Heart left ventricle (tissue), 16 donors: ENCODE measurements at regions not wholly inside any gene's neighbourhood (a gene's known extent, or its start where the extent isn't known, plus 50 kb on each side); places are given as distances from the start of the nearest gene placed in this dataset.

Source experiments
- ATAC-seq, 4 donors: fragments of 200-7000 bp; cut with Tn5 transposase; one replicate each; pipeline ENCODE4 v1.9.1; 2020 to 2022; ENCODE audit warnings: moderate library complexity in 4 of 4, mild to moderate bottlenecking in 3 of 4, moderate number of reproducible peaks in 1 of 4
- DNase-seq, 5 donors: peaks; one replicate each; pipeline ENCODE4 v3.0.0-alpha.2; 2020
- H3K27ac ChIP-seq, 12 donors: fragments of 200-600 bp; sonication (generic) in 4 of 12; one replicate each; pipeline versions ENCODE4 v1.5.0 to v1.8.0; 2016 to 2022; ENCODE audit warnings: mild to moderate bottlenecking in 2 of 12
- H3K27me3 ChIP-seq, 9 donors: fragments of 200-600 bp; sonication (generic) in 2 of 9; one replicate each; pipeline versions ENCODE4 v1.5.1 to v1.8.0; 2016 to 2022; ENCODE audit warnings: mild to moderate bottlenecking in 3 of 9
- H3K36me3 ChIP-seq, 9 donors: fragments of 200-600 bp; sonication (generic) in 2 of 9; one replicate each; pipeline versions ENCODE4 v1.5.0 to v1.8.0; 2018 to 2022; ENCODE audit warnings: mild to moderate bottlenecking in 2 of 9
- H3K4me1 ChIP-seq, 12 donors: fragments of 200-600 bp; sonication (generic) in 4 of 12; one replicate each; pipeline versions ENCODE4 v1.5.0 to v1.8.0; 2016 to 2022; ENCODE audit warnings: mild to moderate bottlenecking in 3 of 12
- H3K4me3 ChIP-seq, 12 donors: fragments of 200-600 bp; sonication (generic) in 4 of 12; one replicate each; pipeline versions ENCODE4 v1.5.0 to v1.8.0; 2017 to 2022; ENCODE audit warnings: mild to moderate bottlenecking in 9 of 12, moderate library complexity in 4 of 12
- H3K9me3 ChIP-seq, 12 donors: fragments of 200-600 bp; sonication (generic) in 4 of 12; one replicate each; pipeline versions ENCODE4 v1.5.0 to v1.8.0; 2016 to 2022; ENCODE audit warnings: mild to moderate bottlenecking in 1 of 12
- POLR2A ChIP-seq, 2 donors: fragments of 450-650 bp; IDR thresholded peaks; one replicate each; pipeline ENCODE4 v1.6.1; 2017; ENCODE audit warnings: antibody characterized with exemption in 2 of 2, mild to moderate bottlenecking in 2 of 2, moderate library complexity in 2 of 2
- WGBS, 4 donors: extraction: QIAGEN DNeasy Blood & Tissue Kit in 2 of 4; methylation state at CpG; one replicate each; pipeline versions ENCODE4 v1.1.5 to v1.1.7; 2013 to 2018; 5-methylcytosine and 5-hydroxymethylcytosine counted together
- intact Hi-C, 10 donors: fragments of 100-400 bp; cut with DNase I; formaldehyde crosslinking; loops; one replicate each; pipeline versions ENCODE4 v1.11.1 to v1.14.2; 2022
- TF ChIP-seq, protein P1 (sequence below), 12 donors: fragments of 200-600 bp; sonication (generic) in 4 of 12; IDR thresholded peaks; one replicate each; pipeline versions ENCODE4 v1.5.0 to v1.8.0; 2018 to 2022; ENCODE audit warnings: antibody characterized with exemption in 12 of 12, mild to moderate bottlenecking in 5 of 12
- donor health status: ischemic (EF 13 %, LVEDD 7.1; RV severe dilation, severe dysfunction).
- donor health status: healthy with polysubstance abuse.
- donor health status: DM: no; HTN: yes; CAD: no.
- donor health status: DM: no; HTN: no; CAD: no.
- donor health status: ischemic (EF 25% LVEDD 6.9; RV normal size, moderate dysfunction).
- donor health status: ischemic (EF 25% LVEDD 5.7; RV mildly dilated, moderate dysfunction).
- donor health status: healthy.
- donor health status: DM: yes; HTN: yes; CAD: no.
- donor health status: ischemic (EF 35%, LVEDD 5.7; RV mildly dilated, moderate dysfunction).
- donor health status: nonischemic (EF 11% LVEDD 7.7; RV severe dilation, severe dysfunction).
- donor health status: DM: yes; HTN: yes; CAD: no.
- donor health status: PGD.
- donor health status: ischemic (EF 29% LVEDD 5.4; RV normal size, mild dysfunction).
- donor health status: nonischemic (EF 23%, LVEDD 6.1; RV moderate dilation, normal function).

DNA sequence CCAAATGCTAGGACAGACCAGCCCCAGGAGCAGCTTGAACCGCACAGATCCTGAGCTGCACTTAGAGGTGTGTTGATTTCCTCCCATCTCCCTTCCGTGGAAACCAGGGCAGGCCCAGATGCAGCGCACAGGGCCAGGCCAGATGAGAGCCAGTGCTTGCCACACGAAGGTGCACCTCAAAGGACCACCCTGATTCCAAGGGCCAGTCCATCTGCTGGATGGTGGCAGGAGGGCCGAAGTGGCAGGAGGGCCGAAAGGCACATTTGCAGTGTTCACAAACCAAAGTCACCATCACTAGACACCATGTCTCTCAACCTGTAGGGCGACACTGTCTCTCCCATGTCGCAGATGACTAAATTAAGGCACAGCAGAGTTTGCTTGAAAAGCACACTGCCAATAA, 370.7 kb upstream of the MYT1L start:
- WGBS, 4 donors: 76 to 87% (median 87%) methylated on average over 6 to 8 of the region's 8 CpGs
- Histone ChIP-seq H3K36me3 (no peaks in the 10 kb centered on the region), H3K4me3 (no peak overlapping the region), H3K9me3 (no peaks in the 10 kb centered on the region), H3K27me3 (peaks cover 0 to 21% (median 0%) of the 10 kb centered on the region in 9 donors), H3K4me1 (no peaks in the 10 kb centered on the region), H3K27ac (no peak overlapping the region)
- TF ChIP-seq, protein P1, sequence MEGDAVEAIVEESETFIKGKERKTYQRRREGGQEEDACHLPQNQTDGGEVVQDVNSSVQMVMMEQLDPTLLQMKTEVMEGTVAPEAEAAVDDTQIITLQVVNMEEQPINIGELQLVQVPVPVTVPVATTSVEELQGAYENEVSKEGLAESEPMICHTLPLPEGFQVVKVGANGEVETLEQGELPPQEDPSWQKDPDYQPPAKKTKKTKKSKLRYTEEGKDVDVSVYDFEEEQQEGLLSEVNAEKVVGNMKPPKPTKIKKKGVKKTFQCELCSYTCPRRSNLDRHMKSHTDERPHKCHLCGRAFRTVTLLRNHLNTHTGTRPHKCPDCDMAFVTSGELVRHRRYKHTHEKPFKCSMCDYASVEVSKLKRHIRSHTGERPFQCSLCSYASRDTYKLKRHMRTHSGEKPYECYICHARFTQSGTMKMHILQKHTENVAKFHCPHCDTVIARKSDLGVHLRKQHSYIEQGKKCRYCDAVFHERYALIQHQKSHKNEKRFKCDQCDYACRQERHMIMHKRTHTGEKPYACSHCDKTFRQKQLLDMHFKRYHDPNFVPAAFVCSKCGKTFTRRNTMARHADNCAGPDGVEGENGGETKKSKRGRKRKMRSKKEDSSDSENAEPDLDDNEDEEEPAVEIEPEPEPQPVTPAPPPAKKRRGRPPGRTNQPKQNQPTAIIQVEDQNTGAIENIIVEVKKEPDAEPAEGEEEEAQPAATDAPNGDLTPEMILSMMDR (IDR thresholded peaks at IDR 0.05): no peak
- TF ChIP-seq POLR2A (IDR thresholded peaks at IDR 0.05): no peak
- no peak for DNase-seq
- ATAC-seq: no peak
- intact Hi-C loops: no loop called here

- no peaks in the 10 kb centered on the region for H3K36me3 ChIP-seq
- H3K27me3 ChIP-seq: peaks cover 0 to 17% (median 0%) of the 10 kb centered on the region in 9 donors
- H3K9me3 ChIP-seq: no peaks in the 10 kb centered on the region
- no peak overlapping the region for H3K27ac ChIP-seq
- H3K4me3 ChIP-seq: no peak overlapping the region
- no peak for DNase-seq
- intact Hi-C loops: no loop called here
- TF ChIP-seq, protein P1 (IDR thresholded peaks at IDR 0.05): no peak
- no peak for TF ChIP-seq POLR2A (IDR thresholded peaks at IDR 0.05)
- WGBS, 4 donors: 85 to 94% (median 89%) methylated on average over 19 to 22 of the region's 22 CpGs
- ATAC-seq: no peak
- H3K4me1 ChIP-seq: no peaks in the 10 kb centered on the region
Measured at GRCh38 chr2:2701176-2701781, 370.2 kb upstream of the MYT1L start.

DNA sequence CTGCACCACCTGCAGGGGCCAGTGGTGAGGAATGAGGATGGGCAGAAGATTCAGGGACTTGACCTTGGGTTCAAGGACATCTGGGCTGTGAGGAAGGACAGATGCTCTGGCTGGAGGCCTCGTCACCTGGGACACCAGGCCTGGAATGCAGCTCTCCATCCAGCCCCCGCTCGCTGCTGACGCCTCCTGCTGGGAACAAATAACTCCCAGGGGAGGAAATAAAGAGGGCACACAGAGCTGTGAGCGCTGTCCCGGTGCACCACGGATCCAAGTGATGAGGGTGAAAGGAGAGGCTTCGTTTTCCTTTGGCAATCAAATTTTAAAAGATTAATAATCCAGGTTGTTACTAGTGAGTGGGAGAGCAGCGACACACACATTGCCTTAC, 368.0 kb upstream of the MYT1L start:
- H3K27ac ChIP-seq: no peak overlapping the region
- 47 to 63% (median 53%) methylated on average over 9 of the region's 9 CpGs for WGBS, 4 donors
- intact Hi-C loops: no loop called here

GRCh38 chr2:2698182-2699120, 367.4 kb upstream of the MYT1L start:
- Histone ChIP-seq H3K27me3 (peaks cover 0 to 22% (median 3%) of the 10 kb centered on the region in 9 donors), H3K27ac (no peak overlapping the region), H3K36me3 (no peaks in the 10 kb centered on the region), H3K9me3 (no peaks in the 10 kb centered on the region), H3K4me3 (no peak overlapping the region), H3K4me1 (no peaks in the 10 kb centered on the region)
- intact Hi-C loops: no loop called here
- TF ChIP-seq, protein P1 (IDR thresholded peaks at IDR 0.05): peak in 2 of 12 donors; percentile 16 to 31
- TF ChIP-seq POLR2A (IDR thresholded peaks at IDR 0.05): no peak
- DNase-seq: no peak
- 79 to 81% (median 80%) methylated on average over 22 to 24 of the region's 24 CpGs for WGBS, 4 donors
- no peak for ATAC-seq

More for the DNA sequence above, 368.0 kb upstream of the MYT1L start:
- DNase-seq (no peak), ATAC-seq (no peak)
- H3K4me3 ChIP-seq: no peak overlapping the region
- no peaks in the 10 kb centered on the region for H3K36me3 ChIP-seq
- no peaks in the 10 kb centered on the region for H3K9me3 ChIP-seq
- TF ChIP-seq POLR2A (IDR thresholded peaks at IDR 0.05): no peak
- TF ChIP-seq, protein P1 (IDR thresholded peaks at IDR 0.05): no peak
- no peaks in the 10 kb centered on the region for H3K4me1 ChIP-seq
- peaks cover 0 to 17% (median 3%) of the 10 kb centered on the region in 9 donors for H3K27me3 ChIP-seq
